Tibial nerve (tissue), 3 donors: ENCODE measurements at regions not wholly inside any gene's neighbourhood (a gene's known extent, or its start where the extent isn't known, plus 50 kb on each side); places are given as distances from the start of the nearest gene placed in this dataset.

ENCODE experiments used
- CTCF ChIP-seq, 5 experiments: fragments of 200-600 bp in 3 of 5; fragments of 450-650 bp in 2 of 5; sonication (generic) in 3 of 5; IDR thresholded peaks; one replicate each; pipeline ENCODE4 v1.5.1; 2016 to 2019; ENCODE audit warnings: antibody characterized with exemption in 5 of 5, mild to moderate bottlenecking in 3 of 5, moderate library complexity in 2 of 5
- POLR2A ChIP-seq, 2 donors: fragments of 450-650 bp; IDR thresholded peaks; one replicate each; pipeline ENCODE4 v1.6.1; 2017; ENCODE audit warnings: antibody characterized with exemption in 2 of 2, mild to moderate bottlenecking in 2 of 2, moderate library complexity in 2 of 2

GRCh38 chr18:78416853-78417252 lies 562.8 kb upstream of the SALL3 start:
- no peak for TF ChIP-seq POLR2A (IDR thresholded peaks at IDR 0.05)
- TF ChIP-seq CTCF (IDR thresholded peaks at IDR 0.05), result no peak
